GM18909 (cell line): ENCODE measurements at regions not wholly inside any gene's neighbourhood (a gene's known extent, or its start where the extent isn't known, plus 50 kb on each side); places are given as distances from the start of the nearest gene placed in this dataset.

Experiments
- ATAC-seq: cut with Tn5 transposase; IDR thresholded peaks from one replicate; pipeline ENCODE4 v1.9.1; 2021; ENCODE audit warnings: mild to moderate bottlenecking; ENCODE audit not compliant: unreplicated experiment, poor library complexity

DNA sequence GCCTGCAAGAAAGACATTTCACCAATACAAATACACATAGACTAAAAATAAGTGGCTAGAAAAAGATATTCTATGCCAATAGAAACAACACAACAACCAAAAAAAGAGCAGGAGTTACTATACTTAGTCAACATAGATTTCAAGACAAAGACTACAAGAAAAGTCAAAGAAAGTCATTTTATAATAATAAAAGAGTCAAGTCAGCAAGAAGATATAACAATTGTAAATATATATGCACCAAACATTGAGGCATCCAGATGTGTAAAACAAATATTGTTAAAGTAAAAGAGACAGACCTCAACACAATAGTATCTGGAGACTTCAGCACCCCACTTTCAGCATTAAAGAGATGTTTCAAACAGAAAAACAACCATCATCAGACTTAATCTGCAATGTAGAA lies 104.6 kb downstream of the AMY1C start:
- no peak for ATAC-seq

- ATAC-seq: no peak
Observed at GRCh38 chr1:103859721-103860120, 110.0 kb downstream of the AMY1C start.

- ATAC-seq: no peak
Observed at GRCh38 chr1:103898576-103899345, 149.1 kb downstream of the AMY1C start.

- no peak for ATAC-seq
Observed at GRCh38 chr1:103900005-103900404, 150.3 kb downstream of the AMY1C start.

DNA sequence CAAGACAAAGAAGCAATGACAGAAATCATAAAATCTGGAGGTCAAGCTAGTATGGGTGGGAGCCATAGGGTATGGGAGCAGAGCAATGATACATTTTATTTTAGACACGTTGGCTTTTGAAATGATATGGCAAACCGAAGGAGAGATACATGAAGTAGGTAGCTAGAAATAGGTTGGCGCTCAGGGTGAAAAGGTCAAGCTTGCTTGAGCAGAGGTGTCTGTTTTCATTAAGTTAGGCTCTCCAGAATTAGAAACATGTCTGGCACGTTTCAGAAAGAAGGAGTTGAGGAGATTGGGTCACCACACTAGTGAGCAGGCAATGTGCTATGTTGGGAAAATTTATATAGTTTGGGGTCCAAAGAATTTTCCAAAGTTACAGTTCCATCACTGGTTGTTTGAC lies 151.4 kb downstream of the AMY1C start:
- ATAC-seq: no peak

DNA sequence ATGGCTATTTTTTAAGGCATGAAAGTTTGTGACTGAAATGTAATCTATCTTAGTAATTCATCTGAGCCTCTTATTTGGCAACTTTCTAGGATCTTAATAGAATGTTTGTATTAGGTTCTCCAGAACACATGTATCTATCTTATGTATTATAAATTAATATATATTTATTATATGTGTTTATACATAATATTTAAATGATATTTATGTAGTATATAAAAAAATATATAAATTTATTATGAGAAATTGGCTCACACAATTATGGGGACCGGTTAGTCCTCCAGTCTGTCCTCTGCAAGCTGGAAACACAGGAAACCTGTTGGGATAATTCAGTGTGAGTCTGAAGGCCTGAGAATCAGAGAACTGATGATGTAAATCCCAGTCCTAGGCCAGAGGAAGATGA lies 155.7 kb downstream of the AMY1C start:
- ATAC-seq: no peak

- ATAC-seq: no peak
Observed at GRCh38 chr1:103911450-103911849, 161.8 kb downstream of the AMY1C start.

GRCh38 chr1:103917795-103918194 lies 168.1 kb downstream of the AMY1C start:
- no peak for ATAC-seq

GRCh38 chr1:103931891-103932290 lies 182.2 kb downstream of the AMY1C start:
- ATAC-seq: no peak

DNA sequence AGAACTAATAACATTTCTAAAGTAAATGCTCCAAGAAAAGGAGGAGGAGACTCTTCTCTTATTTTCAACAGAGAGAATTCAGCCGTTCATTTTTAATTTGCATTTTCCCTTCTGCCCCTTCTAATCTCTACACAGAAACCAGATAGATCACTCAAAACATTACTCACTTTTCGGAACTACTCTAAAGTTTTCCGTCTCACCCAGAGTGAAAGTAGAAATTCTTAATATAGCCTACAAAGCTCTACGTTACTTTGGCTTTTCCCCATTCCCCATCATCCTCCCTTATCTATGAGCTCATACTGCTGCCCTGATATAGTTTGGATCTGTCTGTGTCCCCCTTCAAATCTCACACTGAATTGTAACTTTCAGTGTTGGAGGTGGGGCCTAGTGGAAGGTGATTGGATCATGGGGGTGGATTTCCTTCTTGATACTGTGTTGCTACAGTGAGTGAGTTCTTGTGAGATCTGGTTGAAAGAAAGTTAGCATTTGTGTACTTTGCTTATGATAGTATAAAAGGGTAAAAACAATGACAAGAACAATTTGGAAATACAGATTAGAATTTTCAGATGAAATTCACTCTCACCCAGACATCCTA lies 188.2 kb downstream of the AMY1C start:
- ATAC-seq: peak; percentile 47

DNA sequence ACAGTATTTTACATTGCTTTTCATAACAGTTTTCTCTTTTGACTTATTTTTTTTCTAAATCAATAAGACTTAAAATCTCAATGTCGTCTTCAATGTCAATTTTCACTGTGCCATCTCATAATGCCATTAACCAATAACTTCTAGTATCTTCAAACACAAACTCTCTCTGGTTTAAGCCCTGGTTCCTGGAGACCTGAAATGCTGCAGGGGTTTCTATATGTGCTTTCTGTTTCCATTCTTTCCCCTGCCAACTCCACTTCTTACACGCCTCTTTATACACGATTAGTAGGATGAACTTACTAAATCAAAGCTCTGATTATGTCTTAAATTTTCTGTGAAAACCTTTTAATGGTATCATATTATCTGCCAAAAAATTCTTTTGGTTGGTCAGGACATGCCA lies 191.4 kb downstream of the AMY1C start:
- peak; percentile 75 for ATAC-seq

- ATAC-seq: no peak
Observed at GRCh38 chr1:103942029-103942428, 192.3 kb downstream of the AMY1C start.

- no peak for ATAC-seq
Observed at GRCh38 chr1:103945774-103946173, 196.1 kb downstream of the AMY1C start.

GRCh38 chr1:103948526-103948925 lies 198.8 kb downstream of the AMY1C start:
- no peak for ATAC-seq

GRCh38 chr1:103949779-103950178 lies 200.1 kb downstream of the AMY1C start:
- ATAC-seq: no peak

DNA sequence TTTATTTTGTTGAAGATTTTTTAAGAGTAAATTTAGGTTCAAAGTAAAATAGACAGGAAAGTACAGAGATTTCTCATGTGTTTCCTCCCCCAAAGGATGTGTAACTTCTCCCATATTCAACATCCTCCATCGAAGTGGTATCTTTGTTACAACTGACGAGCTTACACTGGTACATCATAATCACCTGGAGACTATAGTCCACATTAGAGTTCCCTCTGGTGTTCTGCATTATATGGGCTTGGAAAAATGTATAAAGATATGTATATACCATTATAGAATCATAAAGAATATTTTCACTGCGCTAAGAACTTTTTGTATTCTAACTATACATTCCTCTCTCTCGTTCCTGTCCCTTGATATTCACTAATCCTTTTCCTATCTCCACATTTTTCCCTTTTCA lies 203.7 kb downstream of the AMY1C start:
- no peak for ATAC-seq

GRCh38 chr1:103958699-103959098 lies 209.0 kb downstream of the AMY1C start:
- no peak for ATAC-seq

- ATAC-seq: no peak
Observed at GRCh38 chr1:103959565-103959964, 209.9 kb downstream of the AMY1C start.

DNA sequence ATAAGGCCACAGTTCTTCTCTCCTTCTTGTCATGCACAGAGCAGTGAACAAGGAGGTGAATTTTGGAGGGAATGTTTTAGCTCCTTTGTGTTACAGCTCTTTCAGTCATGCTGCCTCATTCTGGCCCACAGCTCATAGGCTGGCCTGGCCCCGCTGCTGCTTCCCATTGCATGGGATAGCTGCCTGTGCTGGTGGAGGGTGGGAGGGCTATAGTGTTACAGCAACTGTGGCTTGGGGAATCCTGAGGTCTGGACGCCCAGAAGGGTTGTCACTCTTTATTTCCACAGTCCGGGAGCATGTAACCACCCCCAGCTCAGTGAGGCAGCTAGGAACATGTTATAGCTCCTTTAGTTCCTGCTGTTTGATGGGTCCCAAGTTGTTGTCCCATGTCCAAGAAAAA lies 210.3 kb downstream of the AMY1C start:
- no peak for ATAC-seq

DNA sequence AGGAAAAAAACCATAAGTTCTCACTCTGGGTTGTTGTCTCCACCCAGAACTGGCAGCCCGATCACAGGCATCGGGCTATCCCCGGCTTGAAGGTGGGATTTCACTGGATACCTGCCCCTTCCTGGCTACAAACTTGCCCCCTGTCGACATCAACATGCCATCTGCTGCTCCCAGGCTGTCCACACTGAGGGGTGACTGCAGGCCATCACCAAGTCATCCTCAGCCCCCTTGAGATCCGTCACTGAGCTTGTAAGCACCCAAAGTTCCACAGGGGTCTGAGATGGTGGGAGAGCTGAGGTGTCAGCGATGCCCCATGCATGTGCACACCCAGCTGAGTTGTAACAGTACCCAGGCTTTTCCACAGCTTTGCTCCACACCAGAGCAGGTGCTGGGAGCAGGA lies 211.0 kb downstream of the AMY1C start:
- no peak for ATAC-seq

GRCh38 chr1:103986792-103987191 lies 237.1 kb downstream of the AMY1C start:
- ATAC-seq: no peak

DNA sequence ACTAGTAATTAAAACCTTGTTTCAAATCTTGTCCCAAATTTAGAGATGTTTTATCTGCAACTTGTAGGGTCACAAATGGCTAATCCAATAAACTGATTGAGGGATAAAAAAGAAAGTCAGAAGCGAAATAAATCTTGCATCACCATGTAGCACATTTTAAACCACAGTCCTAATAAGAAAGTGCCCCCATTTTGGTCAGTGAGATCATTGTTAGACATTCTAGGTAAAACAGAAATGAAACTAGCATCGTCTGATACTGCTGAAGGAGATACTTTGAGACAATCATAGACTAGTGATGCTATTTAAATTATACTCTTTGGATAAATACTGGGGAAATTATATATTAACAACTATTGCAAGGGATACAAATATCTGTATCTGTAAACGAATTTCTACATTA lies 247.9 kb downstream of the AMY1C start:
- no peak for ATAC-seq
